ENCODE measurements at regions not wholly inside any gene's neighbourhood (a gene's known extent, or its start where the extent isn't known, plus 50 kb on each side); places are given as distances from the start of the nearest gene placed in this dataset.

GRCh38 chr12:16766736-16767135 is 160.8 kb upstream of the LMO3 start:
- no peak overlapping the region for H3K4me3 ChIP-seq (ENCODE audit: low read depth, low read length)
- H3K27me3 ChIP-seq (ENCODE audit: control insufficient read depth, insufficient read depth, low read length), result no peaks in the 10 kb centered on the region
- TF ChIP-seq, protein P1, sequence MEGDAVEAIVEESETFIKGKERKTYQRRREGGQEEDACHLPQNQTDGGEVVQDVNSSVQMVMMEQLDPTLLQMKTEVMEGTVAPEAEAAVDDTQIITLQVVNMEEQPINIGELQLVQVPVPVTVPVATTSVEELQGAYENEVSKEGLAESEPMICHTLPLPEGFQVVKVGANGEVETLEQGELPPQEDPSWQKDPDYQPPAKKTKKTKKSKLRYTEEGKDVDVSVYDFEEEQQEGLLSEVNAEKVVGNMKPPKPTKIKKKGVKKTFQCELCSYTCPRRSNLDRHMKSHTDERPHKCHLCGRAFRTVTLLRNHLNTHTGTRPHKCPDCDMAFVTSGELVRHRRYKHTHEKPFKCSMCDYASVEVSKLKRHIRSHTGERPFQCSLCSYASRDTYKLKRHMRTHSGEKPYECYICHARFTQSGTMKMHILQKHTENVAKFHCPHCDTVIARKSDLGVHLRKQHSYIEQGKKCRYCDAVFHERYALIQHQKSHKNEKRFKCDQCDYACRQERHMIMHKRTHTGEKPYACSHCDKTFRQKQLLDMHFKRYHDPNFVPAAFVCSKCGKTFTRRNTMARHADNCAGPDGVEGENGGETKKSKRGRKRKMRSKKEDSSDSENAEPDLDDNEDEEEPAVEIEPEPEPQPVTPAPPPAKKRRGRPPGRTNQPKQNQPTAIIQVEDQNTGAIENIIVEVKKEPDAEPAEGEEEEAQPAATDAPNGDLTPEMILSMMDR (IDR thresholded peaks at IDR 0.05; ENCODE audit: low read depth, low read length), result no peak
- ChIA-PET POLR2A (no interaction called here), CTCF (no interaction called here)
- H3K27ac ChIP-seq (ENCODE audit: low read depth, low read length), result no peak overlapping the region
- DNase-seq (ENCODE audit: low read depth, low spot score), result no peak
- H3K9me3 ChIP-seq (ENCODE audit: control insufficient read depth, insufficient read depth, low read length), result no peaks in the 10 kb centered on the region

GRCh38 chr12:16763901-16764300 is 157.9 kb upstream of the LMO3 start:
- Histone ChIP-seq H3K4me3 (ENCODE audit: low read depth, low read length) (no peak overlapping the region), H3K9me3 (ENCODE audit: control insufficient read depth, insufficient read depth, low read length) (peaks cover 4% of the 10 kb centered on the region), H3K27me3 (ENCODE audit: control insufficient read depth, insufficient read depth, low read length) (no peaks in the 10 kb centered on the region), H3K27ac (ENCODE audit: low read depth, low read length) (no peak overlapping the region)
- CTCF ChIA-PET, result interaction anchor here (1.6 kb wide), 1 partner anchor 378 kb away, joined by 4 read pairs; no protein-coding TSS in a partner anchor
- DNase-seq (ENCODE audit: low read depth, low spot score), result no peak
- TF ChIP-seq, protein P1 (IDR thresholded peaks at IDR 0.05; ENCODE audit: low read depth, low read length), result no peak
- POLR2A ChIA-PET, result no interaction called here

- ChIA-PET POLR2A (no interaction called here), CTCF (no interaction called here)
- H3K27ac ChIP-seq (ENCODE audit: low read depth, low read length), result no peak overlapping the region
- peaks cover 6% of the 10 kb centered on the region for H3K9me3 ChIP-seq (ENCODE audit: control insufficient read depth, insufficient read depth, low read length)
- H3K27me3 ChIP-seq (ENCODE audit: control insufficient read depth, insufficient read depth, low read length), result no peaks in the 10 kb centered on the region
- no peak for DNase-seq (ENCODE audit: low read depth, low spot score)
- H3K4me3 ChIP-seq (ENCODE audit: low read depth, low read length), result no peak overlapping the region
- TF ChIP-seq, protein P1 (IDR thresholded peaks at IDR 0.05; ENCODE audit: low read depth, low read length), result no peak
Measured at GRCh38 chr12:16756833-16757555, 151.0 kb upstream of the LMO3 start.

DNA sequence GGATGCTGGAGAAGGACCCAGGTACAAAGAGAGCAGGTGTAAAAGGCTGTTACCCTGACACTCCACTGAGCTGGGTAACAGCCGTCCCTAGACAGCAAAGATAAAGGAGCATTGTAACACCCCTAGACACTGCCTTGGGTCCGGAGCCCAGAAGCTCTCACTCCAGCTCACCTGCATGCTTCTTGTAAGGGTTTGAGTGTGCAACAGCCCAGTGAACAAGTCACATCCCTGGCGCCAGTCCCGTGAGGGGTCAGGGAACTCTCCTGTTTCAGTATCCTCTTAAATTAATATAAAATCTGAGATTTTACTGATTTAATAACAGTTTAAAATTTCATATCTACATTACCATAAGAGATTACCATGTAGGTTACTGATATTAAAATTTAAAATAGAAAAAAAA is 124.8 kb upstream of the LMO3 start:
- TF ChIP-seq, protein P1 (IDR thresholded peaks at IDR 0.05; ENCODE audit: low read depth, low read length), result no peak
- ChIA-PET POLR2A (no interaction called here), CTCF (no interaction called here)
- Histone ChIP-seq H3K27ac (ENCODE audit: low read depth, low read length) (no peak overlapping the region), H3K27me3 (ENCODE audit: control insufficient read depth, insufficient read depth, low read length) (no peaks in the 10 kb centered on the region), H3K4me3 (ENCODE audit: low read depth, low read length) (no peak overlapping the region), H3K9me3 (ENCODE audit: control insufficient read depth, insufficient read depth, low read length) (peaks cover 11% of the 10 kb centered on the region; the same call in 1 of the 2 replicates)
- no peak for DNase-seq (ENCODE audit: low read depth, low spot score)

- TF ChIP-seq, protein P1 (IDR thresholded peaks at IDR 0.05; ENCODE audit: low read depth, low read length), result no peak
- POLR2A ChIA-PET, result no interaction called here
- no peak overlapping the region for H3K27ac ChIP-seq (ENCODE audit: low read depth, low read length)
- CTCF ChIA-PET, result no interaction called here
- DNase-seq (ENCODE audit: low read depth, low spot score), result no peak
- peaks cover 11% of the 10 kb centered on the region; the same call in 1 of the 2 replicates for H3K9me3 ChIP-seq (ENCODE audit: control insufficient read depth, insufficient read depth, low read length)
- no peak overlapping the region for H3K4me3 ChIP-seq (ENCODE audit: low read depth, low read length)
- no peaks in the 10 kb centered on the region for H3K27me3 ChIP-seq (ENCODE audit: control insufficient read depth, insufficient read depth, low read length)
Measured at GRCh38 chr12:16726879-16727278, 120.9 kb upstream of the LMO3 start.
